ENCODE measurements at regions not wholly inside any gene's neighbourhood (a gene's known extent, or its start where the extent isn't known, plus 50 kb on each side); places are given as distances from the start of the nearest gene placed in this dataset.

GRCh38 chr17:77885678-77886386 is 72.7 kb upstream of the TNRC6C start:
- DNase-seq (ENCODE audit: low spot score) = no peak
- intact Hi-C loops (cut with DNase I) = no loop called here

- intact Hi-C loops (cut with DNase I) = no loop called here
- peak; percentile 88 for DNase-seq (ENCODE audit: low spot score)
These were observed 72.1 kb upstream of the TNRC6C start for GRCh38 chr17:77886387-77886728.

- peak; percentile 30 for DNase-seq (ENCODE audit: low spot score)
- intact Hi-C loops (cut with DNase I) = no loop called here
These were observed 71.4 kb upstream of the TNRC6C start for GRCh38 chr17:77887110-77887463.

- intact Hi-C loops (cut with DNase I) = no loop called here
- peak; percentile 98 for DNase-seq (ENCODE audit: low spot score)
These were observed 70.8 kb upstream of the TNRC6C start for GRCh38 chr17:77887464-77888241.

GRCh38 chr17:77888242-77889134 is 70.0 kb upstream of the TNRC6C start:
- DNase-seq (ENCODE audit: low spot score) = peak; percentile 34
- intact Hi-C loops (cut with DNase I) = no loop called here

DNA sequence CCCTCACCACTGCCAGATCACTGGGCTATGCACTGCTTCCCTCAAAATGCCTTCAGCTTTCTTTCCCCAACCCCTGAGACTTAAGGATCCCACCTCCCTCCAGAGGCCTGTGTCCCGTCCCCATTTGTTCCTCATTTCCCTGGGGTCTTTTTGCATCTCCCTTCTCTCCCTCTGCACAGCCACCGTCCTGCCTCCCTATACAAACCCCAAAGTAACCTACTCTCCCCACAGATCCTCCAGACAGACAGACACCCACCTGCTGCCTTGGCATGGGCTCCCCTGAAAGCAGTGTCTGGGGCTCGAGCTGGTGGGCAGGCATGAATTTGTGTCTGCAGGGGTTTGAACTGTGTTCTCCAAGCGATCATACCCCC is 69.4 kb upstream of the TNRC6C start:
- DNase-seq (ENCODE audit: low spot score) = peak; percentile 55
- intact Hi-C loops (cut with DNase I) = no loop called here

DNA sequence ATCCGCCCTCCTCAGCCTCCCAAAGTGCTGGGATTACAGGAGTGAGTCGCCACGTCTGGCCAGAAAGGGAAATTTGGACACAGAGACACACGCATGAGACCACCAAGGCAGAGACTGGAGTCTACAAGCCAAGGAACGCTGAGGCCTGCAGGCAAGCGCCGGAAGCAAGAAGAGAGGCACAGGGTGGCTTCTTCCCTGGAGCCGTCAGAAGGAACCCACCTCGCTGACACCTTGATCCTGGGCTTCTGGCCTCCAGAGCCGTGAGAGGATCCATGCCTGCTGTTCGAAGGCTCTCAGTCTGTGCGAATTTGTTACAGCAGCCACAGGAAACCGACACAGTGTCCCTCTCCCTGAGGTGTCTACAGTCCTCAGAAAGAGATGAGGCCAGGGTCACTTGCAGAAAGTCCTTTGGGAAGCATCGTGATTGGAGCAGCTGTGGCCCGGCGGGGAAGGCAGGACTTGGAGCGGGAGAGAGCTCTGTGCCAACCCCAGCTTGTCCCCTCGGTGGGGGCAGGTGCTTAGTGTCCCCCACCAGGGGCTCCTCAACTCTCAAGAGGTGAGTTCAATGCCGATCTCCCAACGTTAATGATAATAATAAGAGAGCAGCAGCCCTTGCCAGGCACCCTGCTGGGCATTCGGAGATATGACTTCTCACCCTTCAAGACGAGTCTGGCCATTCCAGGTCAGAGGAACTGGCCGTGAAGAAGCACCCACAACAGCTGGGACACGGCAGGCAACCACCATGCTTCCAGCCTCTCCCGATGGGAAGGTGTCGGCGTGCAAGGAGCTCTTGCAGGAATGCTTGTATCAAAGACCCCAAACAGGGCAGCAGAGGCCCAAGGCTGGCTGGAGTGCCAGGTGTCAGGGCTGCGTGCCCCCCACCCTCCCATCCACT is 68.4 kb upstream of the TNRC6C start:
- intact Hi-C loops (cut with DNase I) = no loop called here
- DNase-seq (ENCODE audit: low spot score) = peak; percentile 58

DNA sequence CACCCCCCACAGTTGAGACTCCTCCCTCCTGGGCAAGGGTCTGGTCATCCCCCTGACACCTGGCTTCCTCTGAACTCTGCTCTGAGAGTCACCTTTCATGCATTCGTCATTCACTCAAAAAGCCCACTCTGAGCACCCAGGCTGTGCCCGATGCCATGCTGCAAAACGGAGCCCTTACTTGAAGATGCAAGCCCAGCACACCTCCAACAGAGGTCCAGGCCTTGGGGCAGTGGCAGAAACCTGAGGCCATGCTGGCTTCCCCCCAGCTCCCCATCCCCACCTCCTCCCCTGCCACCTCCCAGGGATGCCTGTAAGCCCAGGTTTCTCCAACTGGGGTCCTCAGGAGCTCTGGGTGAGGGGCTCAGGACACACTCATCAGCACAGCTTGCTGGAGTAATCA is 67.7 kb upstream of the TNRC6C start:
- intact Hi-C loops (cut with DNase I) = no loop called here
- peak; percentile 25 for DNase-seq (ENCODE audit: low spot score)

GRCh38 chr17:77891602-77892001 is 66.9 kb upstream of the TNRC6C start:
- intact Hi-C loops (cut with DNase I) = no loop called here
- DNase-seq (ENCODE audit: low spot score) = peak; percentile 46

DNA sequence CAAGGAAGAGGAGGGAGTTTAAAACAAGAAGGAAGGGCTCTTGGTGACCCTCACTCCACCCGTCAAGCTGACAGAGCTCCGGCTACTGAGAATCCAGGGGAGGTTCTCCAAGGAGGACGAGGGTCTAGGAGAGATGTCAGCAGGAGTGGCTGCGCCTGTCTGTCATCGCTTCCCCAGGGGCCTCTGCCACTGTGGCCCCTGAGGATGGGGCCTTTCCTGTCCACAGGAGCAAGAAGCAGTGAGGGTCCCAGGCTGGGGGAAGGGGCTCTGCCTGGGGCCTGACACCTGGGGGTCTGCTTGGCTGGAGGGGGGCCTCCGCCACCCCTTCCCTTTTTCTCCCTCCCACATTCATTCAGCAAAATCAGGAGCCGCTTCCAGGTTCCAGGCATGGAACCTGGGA is 66.5 kb upstream of the TNRC6C start:
- peak; percentile 66 for DNase-seq (ENCODE audit: low spot score)
- intact Hi-C loops (cut with DNase I) = no loop called here

GRCh38 chr17:77892469-77893143 is 65.9 kb upstream of the TNRC6C start:
- intact Hi-C loops (cut with DNase I) = no loop called here
- DNase-seq (ENCODE audit: low spot score) = peak; percentile 75

DNA sequence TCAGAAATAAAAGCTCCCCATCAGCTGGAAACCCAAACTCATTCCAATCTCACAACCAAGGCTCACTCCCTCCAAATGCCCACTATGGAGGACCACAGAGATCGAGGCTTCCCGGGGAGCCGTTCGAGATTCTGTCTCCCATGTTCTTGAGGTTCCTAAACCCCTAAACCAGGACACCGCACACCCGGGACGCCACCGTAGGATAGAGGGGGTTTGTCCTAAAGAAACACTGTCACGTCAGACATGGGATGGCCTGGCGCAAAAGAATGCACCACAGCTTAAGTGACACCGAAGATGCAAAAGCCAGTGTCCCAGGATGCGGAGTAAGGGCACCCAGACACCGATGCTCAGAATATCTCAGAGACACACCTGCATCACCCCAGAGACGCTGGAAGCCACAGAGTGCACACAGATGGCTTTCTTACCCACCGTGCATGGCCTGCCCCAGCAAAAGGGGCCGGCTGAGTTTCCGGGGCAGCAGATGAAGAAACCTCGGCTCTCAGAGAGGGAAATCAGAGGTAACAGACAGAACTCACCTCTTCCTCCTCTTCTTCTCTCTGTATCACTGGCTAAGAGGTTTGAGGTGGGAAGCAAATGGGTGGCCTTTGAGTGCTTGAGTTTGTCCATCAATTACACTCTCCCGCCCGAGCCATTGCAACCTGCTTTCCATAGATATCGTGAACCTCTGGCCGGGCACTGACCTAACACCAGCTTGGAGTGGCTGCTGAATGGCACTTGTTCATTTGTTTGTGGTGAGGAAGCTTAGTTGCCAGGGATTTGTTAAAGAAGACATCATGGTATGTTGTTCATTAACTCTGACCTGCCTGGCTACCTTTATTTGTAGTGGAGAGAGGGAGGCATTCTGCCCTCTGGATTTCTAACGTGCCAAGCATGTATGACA is 65.1 kb upstream of the TNRC6C start:
- intact Hi-C loops (cut with DNase I) = no loop called here
- DNase-seq (ENCODE audit: low spot score) = no peak

- intact Hi-C loops (cut with DNase I) = no loop called here
- no peak for DNase-seq (ENCODE audit: low spot score)
These were observed 64.2 kb upstream of the TNRC6C start for GRCh38 chr17:77894126-77894956.

DNA sequence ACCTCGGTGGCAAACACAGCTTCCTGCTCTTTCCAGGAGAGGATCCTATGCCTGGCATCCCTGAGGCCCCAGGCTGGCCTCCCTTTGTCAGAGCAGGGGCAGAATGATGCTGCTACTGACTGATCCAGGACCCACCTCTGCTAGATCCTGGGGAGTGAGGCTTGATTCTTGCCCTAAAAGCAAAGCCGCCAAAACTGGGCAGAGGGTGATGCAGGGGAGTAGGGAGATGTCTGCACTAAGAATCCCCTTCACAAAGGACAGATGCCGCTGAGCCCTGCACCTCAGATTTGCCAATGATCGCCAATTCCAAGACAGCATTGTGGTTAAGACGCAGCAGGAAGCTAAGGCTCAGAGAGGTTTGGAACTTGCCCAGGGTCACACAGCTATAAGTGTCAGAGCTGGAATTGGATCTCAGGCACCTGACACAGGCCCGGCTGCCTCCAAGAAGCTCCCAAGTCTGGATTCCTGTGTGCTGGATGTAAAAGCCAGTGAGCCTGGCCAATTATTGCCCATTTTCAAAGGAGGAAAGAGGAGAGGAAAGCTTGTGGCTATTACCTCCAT is 60.7 kb upstream of the TNRC6C start:
- intact Hi-C loops (cut with DNase I) = no loop called here

GRCh38 chr17:77898521-77899434 is 59.7 kb upstream of the TNRC6C start:
- intact Hi-C loops (cut with DNase I) = no loop called here
- peak; percentile 40 for DNase-seq (ENCODE audit: low spot score)

More for the DNA sequence above, 60.7 kb upstream of the TNRC6C start:
- DNase-seq (ENCODE audit: low spot score) = peak; percentile 55
